Hematopoietic multipotent progenitor cell treated with erythropoietin and hydrocortisone succinate and interleukin-3 and kit ligand, for 8 days (in vitro differentiated cells): ENCODE measurements at regions not wholly inside any gene's neighbourhood (a gene's known extent, or its start where the extent isn't known, plus 50 kb on each side); places are given as distances from the start of the nearest gene placed in this dataset.

Experiments
- DNase-seq: peaks from one replicate; pipeline ENCODE4 v3.0.0-alpha.2; 2015

DNA sequence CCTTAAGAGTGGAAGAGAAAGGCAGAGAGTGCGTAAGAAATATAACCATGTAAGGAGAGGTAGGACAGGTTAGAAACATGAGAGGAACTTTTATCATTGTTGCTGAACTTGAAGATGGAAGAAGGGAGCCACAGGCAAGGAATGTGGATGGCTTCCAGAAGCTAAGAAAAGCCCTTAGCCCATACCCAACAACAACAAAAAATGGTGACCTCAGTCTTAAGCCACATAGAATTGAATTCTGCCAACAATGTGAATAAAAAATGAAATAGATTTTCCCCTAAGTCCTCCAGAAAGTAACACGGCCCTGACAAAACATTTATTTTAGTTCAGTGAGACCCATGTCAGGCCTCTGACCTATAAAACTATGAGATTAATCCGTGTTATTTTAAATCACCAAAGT, 767.3 kb downstream of the FAM181B start:
- no peak for DNase-seq

- peak; percentile 18 for DNase-seq
Measured at GRCh38 chr11:81963018-81963417, 770.6 kb downstream of the FAM181B start.

DNA sequence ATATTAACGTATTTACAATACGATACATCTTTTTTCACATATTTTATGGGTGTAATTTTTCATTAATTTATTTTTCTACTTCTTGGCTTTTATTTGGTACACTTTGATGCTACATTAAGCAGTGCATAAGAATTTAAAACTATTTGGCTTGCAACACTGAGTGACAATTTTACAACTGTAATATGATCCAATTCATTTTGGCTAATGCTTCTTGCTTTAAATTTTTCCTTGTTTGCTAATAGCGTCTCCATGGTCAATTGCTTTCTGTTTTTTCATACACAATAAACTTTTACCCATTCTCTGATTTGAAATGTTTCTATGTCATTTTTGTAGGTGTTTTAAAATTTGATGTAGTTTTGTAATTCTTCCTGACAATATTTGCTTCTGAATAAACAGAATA, 773.2 kb downstream of the FAM181B start:
- DNase-seq = no peak

- DNase-seq = no peak
Measured at GRCh38 chr11:81959341-81959740, 774.3 kb downstream of the FAM181B start.

DNA sequence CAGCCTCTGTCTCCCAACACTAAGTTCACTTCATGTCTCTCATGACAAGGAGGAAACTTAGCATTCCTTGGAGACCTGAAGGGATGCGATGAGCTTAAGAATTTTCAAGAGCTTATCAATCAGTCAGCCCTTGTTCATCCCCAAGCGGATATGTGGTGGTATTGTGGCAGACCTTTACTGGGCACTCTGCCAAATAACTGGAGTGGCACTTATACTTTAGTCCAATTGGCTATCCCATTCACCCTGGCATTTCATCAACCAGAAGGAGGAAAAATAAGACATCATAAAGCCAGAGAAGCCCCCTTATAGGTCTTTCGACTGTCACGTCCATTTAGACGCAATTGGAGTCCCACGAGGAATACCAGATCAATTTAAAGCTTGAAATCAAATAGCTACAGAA, 779.4 kb downstream of the FAM181B start:
- peak; percentile 7 for DNase-seq

GRCh38 chr11:81946831-81947230, 786.8 kb downstream of the FAM181B start:
- DNase-seq = no peak

DNA sequence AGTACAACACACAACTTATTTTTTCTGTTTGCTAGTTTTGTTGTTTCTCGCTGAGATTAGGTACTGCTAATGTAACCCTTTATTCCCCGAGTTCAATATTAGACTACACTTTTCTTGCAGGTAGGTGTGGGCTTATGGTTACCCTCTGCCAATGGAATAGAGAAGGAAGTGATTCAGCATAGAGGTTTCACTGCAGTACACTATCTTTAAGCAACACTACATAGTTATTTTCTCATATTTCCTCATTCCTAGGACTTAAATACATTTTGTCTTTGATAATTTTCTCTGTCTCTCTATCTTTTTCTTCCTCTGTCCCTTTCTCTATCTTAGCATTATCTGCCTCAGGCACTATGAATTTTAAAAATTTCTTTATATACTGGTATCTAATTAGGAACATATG, 791.0 kb downstream of the FAM181B start:
- DNase-seq = no peak

DNA sequence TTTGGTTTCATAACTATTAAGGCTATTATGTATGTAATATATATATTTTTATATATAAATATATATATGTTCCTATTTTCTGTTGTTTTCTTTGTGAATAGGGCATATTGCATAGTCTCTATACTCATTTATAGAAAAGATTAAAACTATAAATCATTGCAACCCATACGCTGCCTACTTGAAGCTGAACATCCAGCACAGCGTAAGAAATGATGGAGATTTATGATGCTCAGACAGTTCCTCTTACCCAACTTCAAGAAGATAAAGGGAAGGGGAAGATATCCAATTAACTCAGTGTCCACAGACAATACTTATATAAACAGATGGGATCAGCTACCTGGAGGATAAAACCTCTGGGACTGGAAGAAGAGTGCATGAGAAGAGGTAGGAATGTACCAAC, 791.7 kb downstream of the FAM181B start:
- DNase-seq = no peak

- DNase-seq = no peak
Measured at GRCh38 chr11:81932303-81932702, 801.4 kb downstream of the FAM181B start.

DNA sequence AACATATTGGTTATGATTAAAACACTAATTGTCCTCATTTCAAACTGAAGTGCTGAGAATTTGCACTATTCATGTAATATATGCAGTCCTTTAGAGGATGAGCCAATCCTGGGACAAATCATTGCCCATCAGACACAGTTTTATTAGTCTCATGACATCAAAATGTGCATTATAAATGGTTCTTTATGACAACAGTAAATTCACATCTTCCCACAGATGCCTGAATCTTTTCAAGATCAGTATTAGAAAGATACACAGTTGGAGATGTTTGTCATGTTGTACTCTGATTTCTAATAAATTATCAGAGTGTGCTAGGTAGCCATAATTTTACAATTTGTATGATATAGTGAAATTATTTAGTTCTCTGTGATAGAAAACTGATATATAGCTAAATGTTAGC, 813.5 kb downstream of the FAM181B start:
- no peak for DNase-seq

DNA sequence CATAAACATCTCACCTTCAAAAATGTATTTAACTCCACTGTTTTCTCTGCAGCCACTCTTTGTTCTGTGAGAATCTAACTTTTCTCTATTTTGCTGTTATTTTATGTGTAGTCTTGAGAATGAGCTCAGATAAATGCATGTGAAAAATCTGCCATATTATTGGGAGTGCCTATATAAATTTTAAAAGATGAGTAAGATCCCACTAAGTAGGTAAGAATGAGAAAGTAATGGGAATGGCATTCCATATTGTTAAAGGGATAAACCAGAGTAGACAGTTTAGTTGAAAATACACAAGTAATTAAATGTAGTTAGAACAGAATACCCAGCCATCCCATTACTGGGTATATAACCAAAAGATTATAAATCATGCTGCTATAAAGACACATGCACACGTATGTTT, 817.2 kb downstream of the FAM181B start:
- no peak for DNase-seq

DNA sequence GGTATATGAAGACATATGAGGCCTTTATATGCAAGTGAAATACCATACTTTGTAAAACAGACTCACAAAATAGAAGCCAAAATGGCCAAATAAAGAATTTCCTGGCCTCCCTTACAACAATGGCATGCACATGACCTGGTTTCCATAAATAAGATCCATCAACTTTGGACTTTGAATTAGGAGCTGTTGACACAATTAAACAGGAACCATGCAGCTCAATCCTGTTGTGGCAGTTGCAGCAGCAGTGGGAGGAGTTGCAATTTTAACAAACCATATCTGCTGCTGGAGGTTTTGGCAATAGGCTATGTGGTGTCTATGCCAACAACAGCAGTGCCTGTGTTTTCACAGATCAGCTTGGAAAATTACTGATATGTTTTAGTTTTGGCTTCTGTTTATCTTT, 818.6 kb downstream of the FAM181B start:
- DNase-seq = no peak

DNA sequence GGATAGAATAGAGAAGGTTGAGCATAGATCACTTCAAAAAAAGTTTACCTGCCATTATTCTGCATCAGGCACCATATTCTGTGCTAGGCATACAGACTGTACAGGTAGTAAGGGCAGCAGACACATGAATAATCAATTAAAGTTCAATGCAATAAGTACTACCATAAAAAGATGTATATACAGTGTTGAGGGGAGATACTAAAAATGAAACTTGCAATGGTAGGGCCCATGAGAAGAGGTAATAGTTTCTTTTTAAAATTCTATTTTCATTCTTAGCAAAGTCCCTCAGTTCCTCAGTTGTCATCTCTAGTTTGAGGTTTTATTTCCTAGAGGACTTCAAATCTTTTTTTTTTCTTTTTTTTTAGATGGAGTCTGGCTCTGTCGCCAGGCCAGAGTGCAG, 819.9 kb downstream of the FAM181B start:
- no peak for DNase-seq

DNA sequence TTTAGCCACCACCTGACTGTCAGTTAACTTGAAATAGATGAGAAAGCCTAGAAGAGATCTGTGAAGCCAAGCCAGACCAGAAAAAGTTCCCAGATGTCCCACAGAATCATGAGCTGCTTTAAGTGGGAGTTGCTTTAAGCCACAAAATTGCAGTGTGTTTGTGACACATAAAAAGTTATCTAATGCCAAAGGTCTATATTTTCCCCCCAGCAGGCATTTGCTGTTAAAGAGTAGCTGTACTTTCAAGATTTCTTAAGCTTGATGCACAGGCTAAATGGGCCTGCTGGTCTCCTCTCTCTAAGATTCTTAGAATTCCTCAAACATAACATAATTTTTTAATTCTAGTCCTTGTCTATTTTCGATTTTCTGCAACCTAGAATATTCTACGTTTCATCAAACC, 825.7 kb downstream of the FAM181B start:
- no peak for DNase-seq

DNA sequence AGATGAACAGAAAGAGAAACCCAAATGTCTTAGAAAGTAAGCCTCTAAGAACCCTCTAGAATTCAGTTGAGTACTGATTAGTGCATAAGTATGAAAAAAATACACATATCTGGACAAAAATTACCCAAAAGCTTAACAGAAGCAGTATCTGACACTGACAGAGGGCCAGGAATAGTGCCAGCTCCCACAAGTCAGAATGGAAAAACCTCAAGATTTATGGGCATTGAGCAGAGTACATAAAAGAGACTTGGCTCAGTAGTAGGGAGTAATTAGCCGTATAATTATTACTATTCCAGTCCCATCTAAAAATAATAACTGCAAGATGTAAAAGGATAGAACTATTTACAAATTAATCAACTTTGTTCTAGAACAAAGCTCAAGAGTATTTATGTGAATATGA, 834.5 kb downstream of the FAM181B start:
- DNase-seq = no peak

DNA sequence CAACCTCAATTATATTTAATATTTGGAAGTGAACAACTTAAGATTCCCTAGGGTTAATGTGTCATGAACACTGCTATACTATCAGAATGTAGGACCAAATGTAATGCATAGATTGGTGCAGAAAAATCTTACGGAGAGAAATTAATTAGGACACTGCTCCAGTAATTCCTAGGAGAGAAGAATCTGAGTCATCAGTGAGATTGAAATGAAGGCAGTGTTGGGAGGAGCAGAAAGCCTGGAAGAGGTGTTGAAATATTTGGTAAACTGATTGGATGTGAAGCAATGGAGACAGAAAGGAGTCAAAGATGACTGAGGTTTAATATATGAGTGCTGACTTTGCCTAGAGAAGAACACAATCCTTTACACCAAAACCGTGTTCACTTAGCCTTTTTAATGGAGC, 836.0 kb downstream of the FAM181B start:
- DNase-seq = no peak

- no peak for DNase-seq
Measured at GRCh38 chr11:81895258-81895657, 838.4 kb downstream of the FAM181B start.

DNA sequence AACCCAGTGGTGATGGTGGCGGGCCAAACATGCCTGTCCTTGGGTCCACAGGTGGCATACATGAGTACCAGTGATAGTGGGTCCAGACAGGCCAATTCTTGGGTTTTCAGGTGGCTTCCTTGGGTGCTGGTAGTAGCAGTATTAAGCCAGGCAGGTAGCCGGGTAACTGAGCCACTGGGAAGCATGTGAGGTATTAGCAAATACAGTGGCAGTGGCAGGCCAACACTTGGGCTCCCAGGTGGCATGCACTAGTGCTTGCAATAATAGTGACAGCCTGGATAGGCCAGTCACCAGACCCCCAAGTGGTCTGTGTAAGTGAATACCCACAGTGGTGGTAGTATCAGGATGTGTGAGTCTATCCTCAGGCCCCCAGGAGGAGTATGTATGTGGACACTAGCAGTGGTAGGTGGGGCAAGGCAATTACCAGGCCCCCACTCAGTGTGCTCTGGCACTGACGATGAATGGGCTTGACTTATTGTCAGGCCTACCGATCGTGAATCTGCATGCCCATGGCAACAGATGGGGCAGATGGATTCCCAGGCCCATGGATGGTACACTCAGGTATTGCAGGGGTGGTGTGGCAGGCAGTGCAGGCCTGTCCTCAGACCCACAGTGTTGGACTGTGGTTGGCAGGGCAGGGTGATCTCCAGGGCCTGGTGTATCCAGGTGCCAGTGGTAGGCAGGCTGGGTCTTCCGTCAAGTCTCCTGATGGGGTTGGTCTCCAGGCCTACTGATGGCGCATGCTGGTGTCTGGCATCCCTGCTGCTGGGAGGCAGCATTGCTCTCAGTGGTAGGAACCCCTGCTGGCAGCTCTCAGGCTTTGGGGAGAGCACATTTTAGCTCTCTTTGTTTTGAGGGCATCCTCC, 840.7 kb downstream of the FAM181B start:
- DNase-seq = no peak

GRCh38 chr11:81888391-81888790, 845.3 kb downstream of the FAM181B start:
- no peak for DNase-seq

DNA sequence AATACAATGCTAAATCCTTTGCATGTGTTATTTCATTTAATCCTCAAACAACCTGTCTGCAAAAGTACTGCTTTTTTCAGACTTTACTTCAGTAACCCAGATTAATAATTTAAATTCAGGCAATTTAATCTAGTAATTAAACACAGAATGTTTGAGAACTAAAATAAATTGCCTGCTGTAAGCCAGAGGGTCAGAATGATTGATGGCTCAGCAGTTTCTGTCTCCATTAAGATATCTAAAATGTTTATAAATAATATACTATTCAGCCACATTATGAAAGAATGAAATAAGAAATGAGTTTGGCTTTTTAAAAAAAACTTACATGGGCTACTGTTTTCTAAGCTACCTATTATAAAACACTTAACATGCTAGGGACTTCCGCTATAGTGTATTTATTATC, 846.0 kb downstream of the FAM181B start:
- DNase-seq = no peak

- no peak for DNase-seq
Measured at GRCh38 chr11:81886406-81887075, 847.1 kb downstream of the FAM181B start.

- no peak for DNase-seq
Measured at GRCh38 chr11:81874635-81875034, 859.0 kb downstream of the FAM181B start.

GRCh38 chr11:81870815-81871214, 862.8 kb downstream of the FAM181B start:
- DNase-seq = no peak

DNA sequence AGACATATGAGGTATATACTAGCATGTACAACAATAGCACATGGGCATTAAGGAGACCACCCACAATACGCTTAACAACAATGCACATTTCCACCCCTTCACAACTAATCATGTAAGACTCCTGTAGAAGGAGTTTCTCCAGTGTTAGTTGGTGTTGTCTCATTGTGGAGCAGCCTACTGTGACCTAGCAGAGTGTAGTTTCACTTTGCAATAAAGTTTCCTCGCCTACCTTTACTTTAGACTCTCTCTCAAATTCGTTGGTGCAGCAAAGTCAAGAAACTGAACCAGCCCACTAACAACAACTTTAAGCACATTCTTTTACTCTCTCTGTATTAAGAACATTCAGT, 863.6 kb downstream of the FAM181B start:
- DNase-seq = no peak
